HUES48 (cell line): ENCODE measurements at regions not wholly inside any gene's neighbourhood (a gene's known extent, or its start where the extent isn't known, plus 50 kb on each side); places are given as distances from the start of the nearest gene placed in this dataset.
"Not testable (repeated sequence)": the region's sequence is repeated elsewhere in the genome, so short reads cannot be mapped to it uniquely, and the experiment has no call there.

Experiments used
- H3K27ac ChIP-seq: one replicate; pipeline ENCODE4 v1.7.0; 2013; ENCODE audit warnings: low read depth, low read length, inconsistent platforms
- H3K27me3 ChIP-seq: 2 replicates; pipeline ENCODE4 v1.6.1; 2013; ENCODE audit warnings: mild to moderate bottlenecking, low read length; ENCODE audit not compliant: control insufficient read depth, insufficient read depth
- H3K36me3 ChIP-seq: 2 replicates; pipeline ENCODE4 v1.6.1; 2013; ENCODE audit warnings: low read length; ENCODE audit not compliant: control insufficient read depth, insufficient read depth
- H3K4me1 ChIP-seq: 2 replicates; pipeline ENCODE4 v1.6.1; 2013; ENCODE audit warnings: mild to moderate bottlenecking, low read length; ENCODE audit not compliant: control insufficient read depth, insufficient read depth
- H3K4me3 ChIP-seq: 2 replicates; pipeline ENCODE4 v1.5.1; 2013; ENCODE audit warnings: mild to moderate bottlenecking, low read depth, low read length
- H3K9ac ChIP-seq: 2 replicates; pipeline ENCODE4 v1.6.1; 2013; ENCODE audit warnings: mild to moderate bottlenecking, low read depth, low read length, moderate library complexity
- H3K9me3 ChIP-seq: 2 replicates; pipeline ENCODE4 v1.6.1; 2013; ENCODE audit warnings: low read length; ENCODE audit not compliant: control insufficient read depth, insufficient read depth

DNA sequence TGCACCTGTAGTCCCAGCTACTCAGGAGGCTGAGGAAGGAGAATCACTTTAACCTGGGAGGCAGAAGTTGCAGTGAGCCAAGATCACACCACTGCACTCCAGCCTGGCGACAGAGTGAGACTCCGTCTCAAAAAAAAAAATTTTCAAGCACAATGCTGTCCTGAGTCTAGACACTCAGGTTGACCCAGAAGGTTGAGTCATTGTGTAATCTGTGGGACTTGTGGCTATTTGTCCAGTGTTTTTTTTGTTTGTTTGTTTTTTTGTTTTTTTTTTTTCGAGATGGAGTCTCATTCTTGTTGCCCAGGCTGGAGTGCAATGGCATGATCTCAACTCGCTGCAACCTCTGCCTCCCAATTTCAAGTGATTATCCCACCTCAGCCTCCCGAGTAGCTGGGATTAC, 74.3 kb upstream of the SOX13 start:
- H3K9ac ChIP-seq, H3K36me3 ChIP-seq, H3K9me3 ChIP-seq, H3K4me3 ChIP-seq, H3K27me3 ChIP-seq, H3K27ac ChIP-seq: not testable (repeated sequence)
- peaks cover 45% of the 10 kb centered on the region for H3K4me1 ChIP-seq

DNA sequence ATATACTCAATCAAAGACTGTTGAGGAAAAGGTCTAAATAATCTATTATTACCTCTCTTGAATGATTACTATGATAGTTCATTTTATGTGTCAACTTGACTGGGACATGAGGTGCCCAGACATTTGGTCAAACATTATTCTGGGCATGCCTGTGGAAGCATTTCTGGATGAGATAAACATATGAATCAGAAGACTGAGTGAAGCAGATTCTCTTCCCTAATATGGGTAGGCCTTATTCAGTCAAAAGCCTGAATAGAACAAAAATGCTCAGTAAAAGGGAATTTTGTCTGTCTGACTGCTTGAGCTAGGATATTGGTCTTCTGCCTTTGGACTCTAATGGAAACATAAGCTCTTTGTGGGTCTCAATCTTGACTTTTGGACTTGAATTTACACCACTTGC, 73.3 kb upstream of the SOX13 start:
- no peaks in the 10 kb centered on the region for H3K9me3 ChIP-seq
- H3K9ac ChIP-seq: no peak overlapping the region
- peaks cover 46% of the 10 kb centered on the region for H3K4me1 ChIP-seq
- H3K27ac ChIP-seq: no peak overlapping the region
- H3K27me3 ChIP-seq: peaks cover 3% of the 10 kb centered on the region
- no peak overlapping the region for H3K4me3 ChIP-seq
- H3K36me3 ChIP-seq: no peaks in the 10 kb centered on the region

GRCh38 chr1:204001166-204001901, 71.6 kb upstream of the SOX13 start:
- no peak overlapping the region for H3K4me3 ChIP-seq
- no peak overlapping the region for H3K27ac ChIP-seq
- H3K4me1 ChIP-seq: peaks cover 34% of the 10 kb centered on the region
- H3K36me3 ChIP-seq: no peaks in the 10 kb centered on the region
- no peak overlapping the region for H3K9ac ChIP-seq
- H3K27me3 ChIP-seq: no peaks in the 10 kb centered on the region; the same call in 1 of the 2 replicates
- H3K9me3 ChIP-seq: no peaks in the 10 kb centered on the region

DNA sequence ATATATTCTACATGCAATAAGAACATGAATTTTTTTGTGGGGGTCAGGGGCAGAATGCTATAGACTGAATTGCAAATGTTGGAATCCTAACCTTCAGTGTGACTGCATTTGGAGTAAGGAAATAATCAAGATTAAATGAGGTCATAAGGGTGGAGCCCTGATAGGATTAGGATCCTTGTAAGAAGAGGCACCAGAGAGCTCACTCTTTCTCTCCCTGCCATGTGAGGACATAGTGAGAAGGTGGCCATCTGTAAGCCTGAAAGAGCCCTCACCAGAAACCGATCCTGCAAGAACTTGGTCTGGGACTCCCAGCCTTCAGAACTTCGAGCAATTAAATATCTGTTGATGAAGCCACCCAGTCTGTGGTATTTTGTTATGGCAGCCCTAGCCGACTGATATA, 70.3 kb upstream of the SOX13 start:
- H3K9ac ChIP-seq: no peak overlapping the region
- H3K4me3 ChIP-seq: no peak overlapping the region
- no peaks in the 10 kb centered on the region for H3K9me3 ChIP-seq
- no peak overlapping the region for H3K27ac ChIP-seq
- no peaks in the 10 kb centered on the region; the same call in 1 of the 2 replicates for H3K27me3 ChIP-seq
- H3K36me3 ChIP-seq: no peaks in the 10 kb centered on the region
- peaks cover 23% of the 10 kb centered on the region for H3K4me1 ChIP-seq

DNA sequence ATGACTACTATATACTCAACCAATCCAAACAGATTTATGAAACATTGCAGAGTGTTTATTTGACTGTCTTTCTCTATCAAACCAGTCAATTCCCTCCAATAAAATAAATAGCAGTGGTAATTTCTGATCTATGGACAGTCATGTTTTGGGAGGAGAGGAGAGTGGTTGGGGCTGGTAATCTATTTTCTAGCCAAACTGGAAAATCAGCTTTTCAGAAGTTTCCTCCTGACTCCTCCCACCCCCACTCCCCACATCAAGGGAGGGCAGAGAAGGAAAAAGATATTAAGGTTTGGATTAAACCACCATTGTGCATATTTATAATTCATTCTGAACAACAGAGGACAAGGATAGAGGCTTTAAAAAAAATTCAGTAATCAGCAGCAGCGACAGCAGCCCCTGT, 69.4 kb upstream of the SOX13 start:
- Histone ChIP-seq H3K27ac (no peak overlapping the region), H3K9ac (no peak overlapping the region), H3K9me3 (no peaks in the 10 kb centered on the region), H3K4me1 (peaks cover 21% of the 10 kb centered on the region), H3K4me3 (no peak overlapping the region), H3K36me3 (no peaks in the 10 kb centered on the region), H3K27me3 (no peaks in the 10 kb centered on the region; the same call in 1 of the 2 replicates)

DNA sequence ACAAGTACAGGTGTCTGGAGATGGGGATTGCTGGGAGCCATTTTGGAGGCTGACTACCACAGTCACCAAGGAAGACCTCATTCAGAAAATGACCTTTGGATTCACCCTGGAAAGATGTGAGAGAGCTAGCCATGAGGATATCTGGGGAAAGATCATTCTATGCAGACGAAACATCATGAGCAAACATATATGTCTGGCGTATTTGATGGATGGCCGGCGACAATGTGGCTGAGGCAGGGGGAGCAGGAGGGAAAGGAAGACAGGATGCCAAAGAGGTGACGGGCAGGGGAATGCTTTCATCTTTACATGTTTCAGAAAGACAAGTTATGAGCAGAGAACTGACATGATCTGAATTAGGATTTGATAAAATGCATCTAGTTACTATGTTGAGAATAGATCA, 61.5 kb upstream of the SOX13 start:
- Histone ChIP-seq H3K27ac (no peak overlapping the region), H3K9ac (no peak overlapping the region), H3K36me3 (no peaks in the 10 kb centered on the region), H3K9me3 (no peaks in the 10 kb centered on the region), H3K27me3 (no peaks in the 10 kb centered on the region), H3K4me3 (no peak overlapping the region), H3K4me1 (peaks cover 9% of the 10 kb centered on the region; the same call in 1 of the 2 replicates)

GRCh38 chr1:204013052-204013451, 59.9 kb upstream of the SOX13 start:
- Histone ChIP-seq H3K9me3 (no peaks in the 10 kb centered on the region), H3K4me3 (no peak overlapping the region), H3K9ac (no peak overlapping the region), H3K27ac (no peak overlapping the region), H3K36me3 (no peaks in the 10 kb centered on the region), H3K4me1 (peaks cover 16% of the 10 kb centered on the region; the same call in 1 of the 2 replicates), H3K27me3 (no peaks in the 10 kb centered on the region)

- Histone ChIP-seq H3K4me1 (peaks cover 20% of the 10 kb centered on the region), H3K9me3 (no peaks in the 10 kb centered on the region), H3K4me3 (no peak overlapping the region), H3K36me3 (no peaks in the 10 kb centered on the region), H3K27ac (no peak overlapping the region), H3K9ac (no peak overlapping the region), H3K27me3 (no peaks in the 10 kb centered on the region)
These were observed 58.6 kb upstream of the SOX13 start for GRCh38 chr1:204014336-204014735.

DNA sequence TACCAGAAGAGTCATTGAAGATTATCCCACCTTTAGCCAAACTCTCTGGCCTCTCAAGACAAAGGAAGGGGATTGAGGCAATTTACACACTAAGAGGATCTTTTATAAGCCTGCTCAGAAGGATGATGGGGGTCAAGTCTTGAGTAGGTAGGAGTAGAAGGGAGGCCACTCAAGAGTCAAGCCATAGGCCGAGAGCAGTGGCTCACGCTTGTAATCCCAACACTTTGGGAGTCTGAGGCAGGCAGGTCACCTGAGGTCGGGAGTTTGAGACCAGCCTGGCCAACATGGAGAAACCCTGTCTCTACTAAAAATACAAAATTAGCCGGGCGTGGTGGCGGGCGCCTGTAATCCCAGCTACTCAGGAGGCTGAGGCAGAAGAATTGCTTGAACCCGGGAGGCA, 58.0 kb upstream of the SOX13 start:
- not testable (repeated sequence) for H3K4me3 ChIP-seq, H3K27ac ChIP-seq, H3K9ac ChIP-seq, H3K9me3 ChIP-seq, H3K27me3 ChIP-seq, H3K36me3 ChIP-seq
- H3K4me1 ChIP-seq: peaks cover 20% of the 10 kb centered on the region

DNA sequence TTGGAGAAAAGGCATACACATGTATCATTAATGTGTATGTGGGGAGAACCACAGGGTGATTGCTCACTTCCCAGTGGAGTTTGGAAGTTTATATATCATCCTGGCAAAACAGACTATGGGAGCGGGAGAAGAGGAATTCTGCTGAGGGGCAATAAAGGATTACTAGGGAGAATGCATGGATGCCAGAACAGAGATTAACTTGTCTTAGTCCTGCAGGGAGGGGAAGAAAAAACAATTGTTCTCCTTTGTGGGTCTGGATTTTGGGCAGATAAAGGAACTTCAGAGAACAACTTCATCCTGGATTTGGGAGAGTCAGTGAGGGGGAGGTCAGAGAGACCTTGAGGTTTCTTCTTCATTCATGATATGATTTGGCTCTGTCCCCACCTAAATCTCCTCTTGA, 55.9 kb upstream of the SOX13 start:
- H3K27me3 ChIP-seq: no peaks in the 10 kb centered on the region
- no peak overlapping the region for H3K4me3 ChIP-seq
- H3K9me3 ChIP-seq: no peaks in the 10 kb centered on the region
- H3K27ac ChIP-seq: peak overlapping the region; percentile 2
- peaks cover 20% of the 10 kb centered on the region for H3K4me1 ChIP-seq
- H3K36me3 ChIP-seq: no peaks in the 10 kb centered on the region
- no peak overlapping the region for H3K9ac ChIP-seq

DNA sequence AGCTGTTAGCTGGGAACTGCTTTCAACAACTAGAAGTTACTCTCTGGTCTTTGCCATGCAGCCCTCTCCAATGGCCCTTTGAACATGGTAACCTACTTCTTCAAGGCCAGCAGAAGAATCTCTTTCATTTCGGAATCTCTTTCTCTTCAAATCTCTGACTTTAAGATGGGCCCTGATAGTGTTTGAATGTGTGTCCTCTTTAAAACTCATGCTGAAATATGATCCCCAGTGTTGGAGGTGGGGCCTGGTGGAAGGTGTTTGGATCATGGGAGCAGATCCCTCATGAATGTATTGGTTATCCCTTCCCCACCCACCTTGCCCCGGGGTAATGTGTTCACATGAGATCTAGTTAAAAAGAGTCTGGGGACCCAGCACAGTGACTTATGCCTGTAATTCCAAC, 54.5 kb upstream of the SOX13 start:
- no peak overlapping the region for H3K4me3 ChIP-seq
- H3K4me1 ChIP-seq: peaks cover 10% of the 10 kb centered on the region
- no peak overlapping the region for H3K27ac ChIP-seq
- H3K9me3 ChIP-seq: no peaks in the 10 kb centered on the region
- H3K9ac ChIP-seq: no peak overlapping the region
- no peaks in the 10 kb centered on the region for H3K36me3 ChIP-seq
- H3K27me3 ChIP-seq: no peaks in the 10 kb centered on the region
